GM12874 (cell line): ENCODE measurements at regions not wholly inside any gene's neighbourhood (a gene's known extent, or its start where the extent isn't known, plus 50 kb on each side); places are given as distances from the start of the nearest gene placed in this dataset.

Source experiments
- CTCF ChIP-seq: IDR thresholded peaks from 2 replicates; pipeline ENCODE4 v1.5.1; 2011; ENCODE audit warnings: low read depth, mild to moderate bottlenecking, control low read depth, low read length, moderate library complexity; ENCODE audit not compliant: insufficient read depth

GRCh38 chr12:69171881-69172280 lies 67.5 kb upstream of the CPSF6 start:
- TF ChIP-seq CTCF: no peak

- no peak for TF ChIP-seq CTCF
These were observed 66.9 kb upstream of the CPSF6 start for GRCh38 chr12:69172491-69172890.

GRCh38 chr12:69173368-69173767 lies 66.0 kb upstream of the CPSF6 start:
- TF ChIP-seq CTCF: no peak

- no peak for TF ChIP-seq CTCF
These were observed 59.6 kb upstream of the CPSF6 start for GRCh38 chr12:69179786-69180185.

- TF ChIP-seq CTCF: no peak
These were observed 49.9 kb upstream of the CPSF6 start for GRCh38 chr12:69189378-69189978.
